IPS DF 6.9 (cell line): ENCODE measurements at regions not wholly inside any gene's neighbourhood (a gene's known extent, or its start where the extent isn't known, plus 50 kb on each side); places are given as distances from the start of the nearest gene placed in this dataset.

Source experiments
- DNase-seq: peaks from one replicate; pipeline ENCODE4 v3.0.0-alpha.2; 2013; ENCODE audit warnings: low read depth, low spot score
- H3K27ac ChIP-seq: one replicate; pipeline ENCODE4 v1.5.1; 2013; ENCODE audit warnings: low read length, control low read depth
- H3K27me3 ChIP-seq: 2 replicates; pipeline ENCODE4 v1.6.1; 2013; ENCODE audit warnings: mild to moderate bottlenecking, low read length; ENCODE audit not compliant: control insufficient read depth, insufficient read depth
- H3K36me3 ChIP-seq: 2 replicates; pipeline ENCODE4 v1.6.1; 2013; ENCODE audit warnings: low read length; ENCODE audit not compliant: control insufficient read depth, insufficient read depth
- H3K4me1 ChIP-seq: 2 replicates; pipeline ENCODE4 v1.6.1; 2013; ENCODE audit warnings: low read length; ENCODE audit not compliant: control insufficient read depth, insufficient read depth
- H3K4me3 ChIP-seq: 2 replicates; pipeline ENCODE4 v1.5.1; 2013; ENCODE audit warnings: mild to moderate bottlenecking, low read length
- H3K9me3 ChIP-seq: 2 replicates; pipeline ENCODE4 v1.6.1; 2013; ENCODE audit warnings: low read length, inconsistent platforms; ENCODE audit not compliant: control insufficient read depth, insufficient read depth
- WGBS: extraction: QIAGEN DNeasy Blood & Tissue Kit; methylation state at CpG from one replicate; pipeline ENCODE4 v1.1.7; 2013; ENCODE audit warnings: mixed read lengths, missing lambda C conversion rate; ENCODE audit not compliant: insufficient read length, insufficient coverage; 5-methylcytosine and 5-hydroxymethylcytosine counted together

GRCh38 chrY:19077698-19078113 is 304.2 kb upstream of the HSFY2 start:
- Histone ChIP-seq H3K4me1 (no peaks in the 10 kb centered on the region), H3K4me3 (peak overlapping the region; percentile 39; the same call in 1 of the 2 replicates), H3K27me3 (no peaks in the 10 kb centered on the region), H3K9me3 (no peaks in the 10 kb centered on the region), H3K27ac (no peak overlapping the region), H3K36me3 (no peaks in the 10 kb centered on the region)
- no peak for DNase-seq
- WGBS = no CpG with 5 or more reads among the region's 37 CpGs

- no peak for DNase-seq
- no CpG with 5 or more reads among the region's 69 CpGs for WGBS
- no peaks in the 10 kb centered on the region for H3K27me3 ChIP-seq
- no peaks in the 10 kb centered on the region for H3K4me1 ChIP-seq
- H3K4me3 ChIP-seq = peak overlapping the region; percentile 39; the same call in 1 of the 2 replicates
- no peaks in the 10 kb centered on the region for H3K9me3 ChIP-seq
- no peaks in the 10 kb centered on the region for H3K36me3 ChIP-seq
- no peak overlapping the region for H3K27ac ChIP-seq
Measured at GRCh38 chrY:19076846-19077697, 303.5 kb upstream of the HSFY2 start.

GRCh38 chrY:19075471-19076253 is 302.1 kb upstream of the HSFY2 start:
- Histone ChIP-seq H3K9me3 (no peaks in the 10 kb centered on the region), H3K27me3 (no peaks in the 10 kb centered on the region), H3K27ac (no peak overlapping the region), H3K4me1 (no peaks in the 10 kb centered on the region), H3K4me3 (peak overlapping the region; percentile 52; the same call in 1 of the 2 replicates), H3K36me3 (no peaks in the 10 kb centered on the region)
- no CpG with 5 or more reads among the region's 28 CpGs for WGBS
- DNase-seq = peak; percentile 31

- H3K4me3 ChIP-seq = no peak overlapping the region
- no peaks in the 10 kb centered on the region for H3K27me3 ChIP-seq
- H3K9me3 ChIP-seq = no peaks in the 10 kb centered on the region
- no peak overlapping the region for H3K27ac ChIP-seq
- H3K4me1 ChIP-seq = no peaks in the 10 kb centered on the region; the same call in 1 of the 2 replicates
- no peaks in the 10 kb centered on the region for H3K36me3 ChIP-seq
- no peak for DNase-seq
Measured at GRCh38 chrY:19067435-19067834, 293.9 kb upstream of the HSFY2 start.

GRCh38 chrY:19066447-19067190 is 293.1 kb upstream of the HSFY2 start:
- no peak overlapping the region for H3K4me3 ChIP-seq
- no peak overlapping the region for H3K27ac ChIP-seq
- WGBS = no CpG with 5 or more reads among the region's 9 CpGs
- no peaks in the 10 kb centered on the region for H3K9me3 ChIP-seq
- no peak for DNase-seq
- H3K4me1 ChIP-seq = no peaks in the 10 kb centered on the region; the same call in 1 of the 2 replicates
- no peaks in the 10 kb centered on the region for H3K36me3 ChIP-seq
- no peaks in the 10 kb centered on the region for H3K27me3 ChIP-seq

GRCh38 chrY:19065119-19065518 is 291.6 kb upstream of the HSFY2 start:
- H3K36me3 ChIP-seq = no peaks in the 10 kb centered on the region
- no CpG with 5 or more reads among the region's 5 CpGs for WGBS
- no peak overlapping the region for H3K4me3 ChIP-seq
- no peaks in the 10 kb centered on the region for H3K9me3 ChIP-seq
- H3K27ac ChIP-seq = no peak overlapping the region
- no peaks in the 10 kb centered on the region; the same call in 1 of the 2 replicates for H3K4me1 ChIP-seq
- no peaks in the 10 kb centered on the region for H3K27me3 ChIP-seq
- DNase-seq = no peak

GRCh38 chrY:19059733-19060132 is 286.2 kb upstream of the HSFY2 start:
- Histone ChIP-seq H3K27me3 (no peaks in the 10 kb centered on the region), H3K27ac (no peak overlapping the region), H3K4me1 (no peaks in the 10 kb centered on the region), H3K36me3 (no peaks in the 10 kb centered on the region), H3K4me3 (no peak overlapping the region), H3K9me3 (no peaks in the 10 kb centered on the region)
- WGBS = no CpG with 5 or more reads among the region's 3 CpGs
- no peak for DNase-seq

- Histone ChIP-seq H3K27ac (no peak overlapping the region), H3K9me3 (no peaks in the 10 kb centered on the region), H3K27me3 (no peaks in the 10 kb centered on the region), H3K4me3 (no peak overlapping the region), H3K36me3 (no peaks in the 10 kb centered on the region), H3K4me1 (no peaks in the 10 kb centered on the region)
- DNase-seq = no peak
- WGBS = no CpG with 5 or more reads among the region's 4 CpGs
Measured at GRCh38 chrY:19058831-19059370, 285.4 kb upstream of the HSFY2 start.

GRCh38 chrY:19056138-19056469 is 282.6 kb upstream of the HSFY2 start:
- no peak overlapping the region for H3K27ac ChIP-seq
- no peaks in the 10 kb centered on the region for H3K9me3 ChIP-seq
- WGBS = no CpG with 5 or more reads among the region's 1 CpG
- H3K4me1 ChIP-seq = no peaks in the 10 kb centered on the region
- H3K4me3 ChIP-seq = no peak overlapping the region
- H3K36me3 ChIP-seq = no peaks in the 10 kb centered on the region
- H3K27me3 ChIP-seq = no peaks in the 10 kb centered on the region
- DNase-seq = no peak
